Chondrocyte (in vitro differentiated cells): ENCODE measurements at regions not wholly inside any gene's neighbourhood (a gene's known extent, or its start where the extent isn't known, plus 50 kb on each side); places are given as distances from the start of the nearest gene placed in this dataset.

Experiments used
- DNase-seq: peaks from one replicate; pipeline ENCODE4 v3.0.0; 2021; ENCODE audit warnings: mixed read lengths, low spot score
- H3K27ac Mint-ChIP-seq: one replicate; pipeline ENCODE4 v1.8.0; 2021; ENCODE audit warnings: mild to moderate bottlenecking, moderate library complexity, mixed read lengths; ENCODE audit not compliant: unreplicated experiment
- H3K27me3 Mint-ChIP-seq: 2 replicates; pipeline ENCODE4 v1.8.0; 2021; ENCODE audit warnings: low read depth, mixed read lengths
- H3K36me3 Mint-ChIP-seq: 2 replicates; pipeline ENCODE4 v1.8.0; 2021; ENCODE audit warnings: low read depth, mixed read lengths
- H3K4me1 Mint-ChIP-seq: 2 replicates; pipeline ENCODE4 v1.8.0; 2021; ENCODE audit warnings: low read depth, mild to moderate bottlenecking, mixed read lengths
- H3K4me3 Mint-ChIP-seq: one replicate; pipeline ENCODE4 v1.8.0; 2021; ENCODE audit warnings: mild to moderate bottlenecking, moderate library complexity, mixed read lengths; ENCODE audit not compliant: unreplicated experiment
- H3K9me3 Mint-ChIP-seq: 2 replicates; pipeline ENCODE4 v1.8.0; 2021; ENCODE audit warnings: low read depth, mixed read lengths
- CTCF ChIP-seq: fragments of 200-600 bp; sonication (generic); IDR thresholded peaks from 2 replicates; pipeline ENCODE4 v1.5.0; 2021; ENCODE audit warnings: antibody characterized with exemption, mild to moderate bottlenecking, moderate library complexity

DNA sequence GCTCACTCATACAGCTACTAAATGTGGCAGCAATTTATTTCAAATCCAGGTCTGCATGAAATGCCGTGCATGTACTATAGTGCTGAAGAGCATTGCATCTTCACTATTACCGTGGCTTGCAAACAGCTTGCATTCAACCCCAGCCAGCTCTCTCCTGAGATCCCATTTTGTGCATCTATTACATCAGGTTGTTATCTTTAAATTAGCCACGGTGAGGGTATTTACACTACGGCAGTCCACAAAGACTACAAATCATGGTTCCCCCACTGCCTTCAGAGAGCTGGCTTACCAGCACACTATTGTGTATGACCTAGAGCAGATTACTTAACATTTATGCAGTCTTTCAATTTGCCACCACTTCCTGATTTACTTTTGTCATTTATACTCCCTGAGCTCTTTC is 621.3 kb upstream of the LRATD1 start:
- no peak for TF ChIP-seq CTCF
- H3K4me3 Mint-ChIP-seq, result no peak overlapping the region
- peaks cover 4% of the 10 kb centered on the region for H3K4me1 Mint-ChIP-seq
- no peak overlapping the region for H3K27ac Mint-ChIP-seq
- no peak for DNase-seq
- no peaks in the 10 kb centered on the region for H3K36me3 Mint-ChIP-seq
- peaks cover 17% of the 10 kb centered on the region for H3K9me3 Mint-ChIP-seq
- peaks cover 4% of the 10 kb centered on the region for H3K27me3 Mint-ChIP-seq

- Mint-ChIP-seq H3K4me1 (peaks cover 7% of the 10 kb centered on the region), H3K9me3 (peaks cover 5% of the 10 kb centered on the region), H3K36me3 (no peaks in the 10 kb centered on the region), H3K27me3 (peaks cover 4% of the 10 kb centered on the region), H3K27ac (no peak overlapping the region), H3K4me3 (no peak overlapping the region)
- TF ChIP-seq CTCF, result no peak
- no peak for DNase-seq
Observed at GRCh38 chr2:14015113-14015630, 617.3 kb upstream of the LRATD1 start.

GRCh38 chr2:14016289-14016955 is 616.1 kb upstream of the LRATD1 start:
- Mint-ChIP-seq H3K27ac (no peak overlapping the region), H3K4me3 (no peak overlapping the region), H3K36me3 (no peaks in the 10 kb centered on the region), H3K9me3 (no peaks in the 10 kb centered on the region), H3K27me3 (peaks cover 4% of the 10 kb centered on the region), H3K4me1 (peaks cover 7% of the 10 kb centered on the region)
- DNase-seq, result no peak
- TF ChIP-seq CTCF, result no peak

DNA sequence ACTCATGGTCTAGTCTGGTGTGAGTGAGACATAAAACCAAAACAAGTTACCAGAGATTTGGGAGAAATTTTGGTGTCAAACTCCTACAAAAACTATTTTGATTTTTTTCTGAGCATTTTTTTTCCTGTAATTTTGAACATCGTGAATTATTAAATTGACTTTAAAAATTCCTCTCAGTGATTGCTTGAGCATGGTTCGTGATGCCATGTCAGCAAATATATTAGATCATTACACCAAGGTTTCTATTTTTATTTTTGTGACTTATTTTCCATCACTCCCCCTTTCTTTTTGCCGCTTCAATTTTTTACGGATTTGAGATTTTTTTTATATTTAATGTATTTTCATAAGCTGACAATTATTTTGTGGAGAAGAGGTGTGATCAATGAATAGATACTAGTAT is 613.9 kb upstream of the LRATD1 start:
- no peak for TF ChIP-seq CTCF
- Mint-ChIP-seq H3K27ac (no peak overlapping the region), H3K4me3 (no peak overlapping the region), H3K36me3 (no peaks in the 10 kb centered on the region), H3K27me3 (peaks cover 4% of the 10 kb centered on the region), H3K9me3 (no peaks in the 10 kb centered on the region), H3K4me1 (peaks cover 7% of the 10 kb centered on the region)
- DNase-seq, result no peak

DNA sequence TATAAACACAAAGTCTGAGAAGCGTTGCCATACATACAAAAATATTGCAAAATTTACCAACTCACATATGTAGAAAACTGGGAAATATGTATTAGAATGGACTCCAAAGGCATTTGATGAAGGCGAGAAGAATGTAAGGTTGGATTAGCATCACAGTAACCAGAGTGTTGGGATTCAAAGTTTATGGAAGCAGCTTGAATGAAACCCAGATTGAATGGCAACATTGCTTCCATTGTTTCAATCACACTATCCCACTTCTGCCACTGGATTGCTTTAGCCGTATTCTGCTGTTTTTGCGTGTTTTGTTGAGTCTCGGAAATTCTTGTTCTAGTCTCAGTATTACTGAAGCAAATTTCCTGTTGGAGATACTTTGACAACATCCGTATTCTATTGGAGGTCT is 609.0 kb upstream of the LRATD1 start:
- Mint-ChIP-seq H3K27me3 (peaks cover 3% of the 10 kb centered on the region), H3K4me3 (no peak overlapping the region), H3K4me1 (no peaks in the 10 kb centered on the region), H3K9me3 (no peaks in the 10 kb centered on the region), H3K36me3 (no peaks in the 10 kb centered on the region), H3K27ac (no peak overlapping the region)
- TF ChIP-seq CTCF, result no peak
- no peak for DNase-seq
